Fibroblast of mammary gland (primary cell): ENCODE measurements at regions not wholly inside any gene's neighbourhood (a gene's known extent, or its start where the extent isn't known, plus 50 kb on each side); places are given as distances from the start of the nearest gene placed in this dataset.
"Not testable (repeated sequence)": the region's sequence is repeated elsewhere in the genome, so short reads cannot be mapped to it uniquely, and the experiment has no call there.

Experiments
- DNase-seq: peaks from one replicate; pipeline ENCODE4 v3.0.0-alpha.2; 2010; ENCODE audit warnings: low read depth
- H3K4me3 ChIP-seq: 2 replicates; pipeline ENCODE4 v1.5.1; 2011; ENCODE audit warnings: low read depth, mild to moderate bottlenecking, low read length, moderate library complexity; ENCODE audit not compliant: control insufficient read depth
- CTCF ChIP-seq: conservative IDR thresholded peaks from 2 replicates; pipeline ENCODE4 v1.5.1; 2011; ENCODE audit warnings: low read depth, low read length, inconsistent platforms; ENCODE audit not compliant: control insufficient read depth, insufficient read depth

GRCh38 chr9:32881948-32882347 is 98.6 kb downstream of the TMEM215 start:
- H3K4me3 ChIP-seq, result no peak overlapping the region
- no peak for TF ChIP-seq CTCF
- no peak for DNase-seq

DNA sequence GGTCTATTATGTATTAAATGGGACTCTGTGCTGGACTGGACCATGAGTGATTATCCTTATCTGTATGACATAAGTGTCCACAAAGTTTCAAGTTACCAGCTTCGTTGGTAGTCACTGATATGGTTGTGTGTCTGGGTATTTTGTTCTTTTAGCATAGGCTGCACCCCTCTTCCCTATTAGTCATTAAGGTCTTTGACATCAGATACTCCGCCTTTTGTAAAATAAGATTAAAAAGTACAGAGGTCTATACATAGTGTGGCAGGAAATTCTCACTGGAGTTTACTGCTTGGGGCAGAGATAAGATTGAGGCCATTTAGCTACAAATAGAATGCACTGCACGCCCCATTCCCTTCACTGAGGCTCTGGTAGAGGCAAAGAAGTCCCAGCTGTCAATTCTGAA is 99.4 kb downstream of the TMEM215 start:
- no peak for TF ChIP-seq CTCF
- no peak for DNase-seq
- H3K4me3 ChIP-seq, result no peak overlapping the region

DNA sequence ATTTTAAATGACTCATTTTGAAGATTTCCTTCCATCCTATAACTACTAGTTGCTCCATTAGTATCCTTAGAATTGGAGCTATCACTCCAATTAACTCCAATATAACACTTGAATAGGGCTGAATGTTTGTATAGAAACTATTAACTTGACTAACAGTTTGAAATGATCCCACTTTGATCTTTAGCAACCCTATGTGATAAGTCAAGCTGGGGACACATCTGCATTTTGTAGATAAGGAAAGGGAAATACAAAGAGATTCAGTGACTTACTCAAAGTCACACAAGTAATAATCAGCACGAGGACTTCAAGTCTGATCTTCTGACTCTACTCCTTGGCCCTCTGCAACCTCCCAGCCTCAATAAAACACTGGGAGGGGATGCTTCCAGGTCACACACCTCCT is 101.1 kb downstream of the TMEM215 start:
- no peak for DNase-seq
- TF ChIP-seq CTCF, result no peak
- no peak overlapping the region for H3K4me3 ChIP-seq

DNA sequence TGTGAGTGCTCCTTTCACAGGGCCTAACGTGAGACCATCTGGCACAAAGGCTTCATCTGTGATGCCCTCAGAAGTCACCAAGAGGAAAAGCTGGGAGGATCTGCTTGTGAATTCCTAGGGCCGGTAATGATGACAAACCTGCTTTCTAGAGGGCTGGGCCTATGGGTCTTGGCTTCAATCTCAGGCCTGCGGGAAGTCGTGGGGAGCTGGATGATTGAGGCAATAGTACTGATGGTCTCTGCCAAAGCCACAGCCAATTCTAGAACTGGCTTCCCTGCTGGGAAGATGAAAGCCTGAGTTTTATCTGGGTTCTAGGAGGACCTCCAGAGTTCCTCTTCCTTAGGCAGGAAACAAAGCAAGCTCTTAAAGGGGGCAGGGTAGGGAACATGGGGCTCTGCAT is 102.7 kb downstream of the TMEM215 start:
- no peak overlapping the region for H3K4me3 ChIP-seq
- DNase-seq, result peak; percentile 62
- TF ChIP-seq CTCF, result no peak

GRCh38 chr9:32894485-32894884 is 106.9 kb downstream of the APTX start:
- not testable (repeated sequence) for H3K4me3 ChIP-seq, DNase-seq

- peak; percentile 23 for DNase-seq
- no peak overlapping the region for H3K4me3 ChIP-seq
- TF ChIP-seq CTCF, result no peak
Measured at GRCh38 chr9:32899181-32899580, 102.2 kb downstream of the APTX start.

DNA sequence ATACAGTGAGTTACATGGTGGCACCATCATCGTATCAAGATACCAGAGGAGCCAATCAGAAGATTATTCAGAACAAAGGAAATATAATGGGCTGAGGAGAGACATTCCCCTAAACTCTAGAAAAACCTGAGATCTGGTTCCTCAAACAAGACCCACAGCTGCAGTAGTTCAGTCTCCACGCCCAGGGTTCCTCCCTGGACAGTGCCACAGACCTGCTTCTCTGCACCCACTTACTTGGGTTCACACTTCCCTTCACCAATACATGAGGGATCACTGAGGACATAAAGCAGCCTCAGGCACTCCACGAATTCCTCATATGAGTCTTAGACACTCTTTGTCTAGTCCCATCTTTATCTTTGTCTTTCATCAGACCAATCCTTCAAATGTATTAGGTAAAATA is 101.7 kb downstream of the APTX start:
- DNase-seq, result no peak
- no peak for TF ChIP-seq CTCF
- H3K4me3 ChIP-seq, result no peak overlapping the region
